CD4-positive, alpha-beta memory T cell (primary cell): ENCODE measurements at regions not wholly inside any gene's neighbourhood (a gene's known extent, or its start where the extent isn't known, plus 50 kb on each side); places are given as distances from the start of the nearest gene placed in this dataset.

ENCODE experiments used
- CTCF ChIA-PET: fragments of 350-600 bp; sonication (Branson Sonifier 250); formaldehyde crosslinking; loops from one replicate; lab custom pipeline; 2021; ENCODE audit warnings: inconsistent platforms; ENCODE audit not compliant: partially characterized antibody; lab: Charles Lee
- POLR2A ChIA-PET: fragments of 350-600 bp; sonication (Branson Sonifier 250); formaldehyde crosslinking; loops from one replicate; lab custom pipeline; 2021; ENCODE audit not compliant: partially characterized antibody; lab: Charles Lee
- DNase-seq, 5 donors: peaks; one replicate each; pipeline versions ENCODE4 v3.0.0 to v3.0.0-alpha.2; 2020 to 2022; ENCODE audit warnings: mixed read lengths in 1 of 5
- H3K27ac ChIP-seq: one replicate; pipeline ENCODE4 v1.7.0; 2013; ENCODE audit warnings: low read depth, low read length
- H3K27me3 ChIP-seq: 2 replicates; pipeline ENCODE4 v1.7.0; 2013; ENCODE audit warnings: mild to moderate bottlenecking, low read length, moderate library complexity; ENCODE audit not compliant: insufficient read depth
- H3K36me3 ChIP-seq: 2 replicates; pipeline ENCODE4 v1.7.0; 2013; ENCODE audit warnings: mild to moderate bottlenecking, low read length, moderate library complexity; ENCODE audit not compliant: insufficient read depth
- H3K4me1 ChIP-seq: 2 replicates; pipeline ENCODE4 v1.7.0; 2013; ENCODE audit warnings: mild to moderate bottlenecking, low read length, moderate library complexity; ENCODE audit not compliant: insufficient read depth
- H3K4me3 ChIP-seq, 2 donors: one replicate each; pipeline ENCODE4 v1.7.0; 2013; ENCODE audit warnings: low read length in 2 of 2, mild to moderate bottlenecking in 1 of 2
- H3K9me3 ChIP-seq, 2 donors: one replicate each; pipeline ENCODE4 v1.7.0; 2013; ENCODE audit warnings: low read length in 2 of 2, control low read depth in 1 of 2; ENCODE audit not compliant: control insufficient read depth in 1 of 2
- H3K27ac Mint-ChIP-seq, 7 donors: one replicate each; pipeline ENCODE4 v1.8.0; 2020 to 2021; ENCODE audit warnings: mixed read lengths in 7 of 7, mild to moderate bottlenecking in 6 of 7, inconsistent platforms in 3 of 7, moderate library complexity in 3 of 7
- H3K27me3 Mint-ChIP-seq, 2 donors: one replicate each; pipeline ENCODE4 v1.8.0; 2020 to 2021; ENCODE audit warnings: mixed read lengths in 2 of 2
- H3K36me3 Mint-ChIP-seq, 2 donors: one replicate each; pipeline ENCODE4 v1.8.0; 2020 to 2021; ENCODE audit warnings: mixed read lengths in 2 of 2, inconsistent platforms in 1 of 2, mild to moderate bottlenecking in 1 of 2
- H3K4me1 Mint-ChIP-seq, 4 donors: one replicate each; pipeline ENCODE4 v1.8.0; 2020 to 2021; ENCODE audit warnings: mixed read lengths in 4 of 4, mild to moderate bottlenecking in 1 of 4
- H3K4me3 Mint-ChIP-seq, 8 donors: one replicate each; pipeline ENCODE4 v1.8.0; 2020 to 2021; ENCODE audit warnings: mixed read lengths in 8 of 8, mild to moderate bottlenecking in 7 of 8, moderate library complexity in 6 of 8, inconsistent platforms in 3 of 8
- H3K9me3 Mint-ChIP-seq, 8 donors: one replicate each; pipeline ENCODE4 v1.8.0; 2020 to 2021; ENCODE audit warnings: mixed read lengths in 8 of 8, mild to moderate bottlenecking in 5 of 8, inconsistent platforms in 3 of 8, moderate library complexity in 1 of 8
- intact Hi-C: fragments of 100-400 bp; cut with micrococcal nuclease; formaldehyde crosslinking; loops from one replicate; pipeline ENCODE4 v1.15.1; 2023

GRCh38 chr9:93846349-93846748 is 108.8 kb downstream of the BARX1 start:
- intact Hi-C loops, result no loop called here
- CTCF ChIA-PET, result no interaction called here

GRCh38 chr9:93843396-93843795 is 111.8 kb downstream of the BARX1 start:
- Histone ChIP-seq H3K27me3 (peaks cover 5% of the 10 kb centered on the region), H3K4me1 (no peaks in the 10 kb centered on the region), H3K27ac (no peak overlapping the region), H3K4me3 (no peak overlapping the region), H3K9me3 (no peaks in the 10 kb centered on the region), H3K36me3 (no peaks in the 10 kb centered on the region)
- POLR2A ChIA-PET, result no interaction called here
- Mint-ChIP-seq H3K27ac (no peak overlapping the region), H3K27me3 (peaks cover 20 to 24% of the 10 kb centered on the region in 2 donors), H3K4me3 (no peak overlapping the region), H3K4me1 (no peaks in the 10 kb centered on the region), H3K36me3 (peaks cover 0 to 4% of the 10 kb centered on the region in 2 donors), H3K9me3 (peaks cover 0 to 30% (median 14%) of the 10 kb centered on the region in 8 donors)
- DNase-seq, result no peak
- intact Hi-C loops, result no loop called here
- CTCF ChIA-PET, result no interaction called here

More at GRCh38 chr9:93846349-93846748, 108.8 kb downstream of the BARX1 start:
- H3K36me3 Mint-ChIP-seq, result peaks cover 0 to 4% of the 10 kb centered on the region in 2 donors
- Histone ChIP-seq H3K27me3 (peaks cover 5% of the 10 kb centered on the region), H3K4me1 (no peaks in the 10 kb centered on the region), H3K27ac (no peak overlapping the region), H3K36me3 (no peaks in the 10 kb centered on the region), H3K9me3 (no peaks in the 10 kb centered on the region), H3K4me3 (no peak overlapping the region)
- no peak overlapping the region for H3K4me3 Mint-ChIP-seq
- no peaks in the 10 kb centered on the region for H3K4me1 Mint-ChIP-seq
- POLR2A ChIA-PET, result no interaction called here
- H3K27me3 Mint-ChIP-seq, result peaks cover 30 to 31% of the 10 kb centered on the region in 2 donors
- no peak for DNase-seq
- no peak overlapping the region for H3K27ac Mint-ChIP-seq
- peaks cover 3 to 30% (median 17%) of the 10 kb centered on the region in 8 donors for H3K9me3 Mint-ChIP-seq

DNA sequence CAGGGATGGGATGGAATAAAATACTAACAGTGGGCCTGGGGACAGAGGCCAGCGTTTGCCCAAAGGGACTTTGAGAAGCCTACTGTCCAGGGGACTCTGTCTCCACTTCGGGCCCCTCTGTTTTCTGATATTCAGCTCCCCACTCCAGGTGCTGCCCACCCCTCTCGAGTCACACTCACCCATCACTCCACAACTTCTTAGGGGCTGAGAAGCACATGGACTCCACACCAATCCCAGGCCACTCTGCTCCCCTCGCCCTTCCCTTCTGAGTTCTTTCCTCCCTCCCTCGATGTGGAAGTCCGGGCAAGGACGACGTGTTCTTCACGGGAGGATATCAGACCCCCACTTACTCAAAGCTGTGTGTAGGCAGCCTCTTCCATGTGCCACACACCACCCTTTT is 124.5 kb downstream of the BARX1 start:
- peaks cover 23 to 30% of the 10 kb centered on the region in 2 donors for H3K27me3 Mint-ChIP-seq
- peaks cover 6 to 13% (median 9%) of the 10 kb centered on the region in 4 donors for H3K4me1 Mint-ChIP-seq
- H3K4me1 ChIP-seq, result peaks cover 6% of the 10 kb centered on the region
- POLR2A ChIA-PET, result no interaction called here
- CTCF ChIA-PET, result no interaction called here
- no peaks in the 10 kb centered on the region for H3K36me3 ChIP-seq
- H3K4me3 ChIP-seq, result no peak overlapping the region
- intact Hi-C loops, result no loop called here
- H3K27ac ChIP-seq, result no peak overlapping the region
- DNase-seq, result no peak
- H3K36me3 Mint-ChIP-seq, result no peaks in the 10 kb centered on the region
- H3K27me3 ChIP-seq, result no peaks in the 10 kb centered on the region
- H3K9me3 Mint-ChIP-seq, result peaks cover 0 to 33% (median 14%) of the 10 kb centered on the region in 8 donors
- H3K9me3 ChIP-seq, result peaks cover 0 to 4% of the 10 kb centered on the region in 2 donors
- no peak overlapping the region for H3K27ac Mint-ChIP-seq
- H3K4me3 Mint-ChIP-seq, result no peak overlapping the region

DNA sequence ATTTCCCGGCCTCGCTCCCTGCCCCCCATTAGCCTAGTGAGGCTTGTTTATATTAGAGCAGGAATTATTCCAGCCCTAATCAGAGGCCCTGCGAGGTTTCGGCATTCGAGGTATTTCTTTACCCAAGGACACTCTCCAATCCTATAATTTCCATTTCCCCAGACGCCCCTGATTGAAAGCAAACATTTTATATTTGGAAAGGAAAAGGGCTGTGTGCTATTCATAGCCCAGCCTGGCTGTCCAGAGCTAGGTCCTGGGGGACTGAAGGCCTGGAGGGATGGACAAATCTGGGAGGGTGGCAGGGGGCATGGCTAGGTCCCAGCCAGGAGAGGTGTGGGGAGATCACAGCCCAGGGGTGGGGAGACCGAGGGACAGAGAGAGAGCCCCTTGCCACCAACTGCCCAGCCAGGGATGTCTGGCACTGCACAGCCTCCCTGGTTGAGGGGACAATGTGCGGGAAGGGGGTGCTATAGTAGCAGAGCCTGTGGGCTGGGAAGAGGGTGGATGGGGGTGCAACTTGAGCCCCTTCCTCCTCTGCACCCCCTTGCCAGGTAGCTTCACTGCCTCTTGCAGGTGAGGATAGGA is 125.1 kb downstream of the BARX1 start:
- Mint-ChIP-seq H3K4me1 (peaks cover 6 to 13% (median 9%) of the 10 kb centered on the region in 4 donors), H3K27me3 (peaks cover 23 to 33% of the 10 kb centered on the region in 2 donors), H3K4me3 (no peak overlapping the region), H3K9me3 (peaks cover 0 to 28% (median 11%) of the 10 kb centered on the region in 8 donors), H3K36me3 (no peaks in the 10 kb centered on the region), H3K27ac (no peak overlapping the region)
- Histone ChIP-seq H3K27me3 (no peaks in the 10 kb centered on the region), H3K4me3 (no peak overlapping the region), H3K4me1 (peaks cover 6% of the 10 kb centered on the region), H3K27ac (no peak overlapping the region), H3K9me3 (peaks cover 0 to 4% of the 10 kb centered on the region in 2 donors), H3K36me3 (no peaks in the 10 kb centered on the region)
- CTCF ChIA-PET, result no interaction called here
- DNase-seq, result no peak
- POLR2A ChIA-PET, result no interaction called here
- intact Hi-C loops, result no loop called here

- Histone ChIP-seq H3K27ac (no peak overlapping the region), H3K4me3 (no peak overlapping the region), H3K27me3 (no peaks in the 10 kb centered on the region), H3K4me1 (peaks cover 6% of the 10 kb centered on the region), H3K9me3 (peaks cover 0 to 4% of the 10 kb centered on the region in 2 donors), H3K36me3 (no peaks in the 10 kb centered on the region)
- no peaks in the 10 kb centered on the region for H3K36me3 Mint-ChIP-seq
- H3K27ac Mint-ChIP-seq, result no peak overlapping the region
- H3K9me3 Mint-ChIP-seq, result peaks cover 0 to 22% (median 9%) of the 10 kb centered on the region in 8 donors
- ChIA-PET POLR2A (no interaction called here), CTCF (no interaction called here)
- peaks cover 22 to 36% of the 10 kb centered on the region in 2 donors for H3K27me3 Mint-ChIP-seq
- no peak for DNase-seq
- intact Hi-C loops, result no loop called here
- peaks cover 6 to 13% (median 9%) of the 10 kb centered on the region in 4 donors for H3K4me1 Mint-ChIP-seq
- no peak overlapping the region for H3K4me3 Mint-ChIP-seq
Observed at GRCh38 chr9:93829271-93830011, 125.7 kb downstream of the BARX1 start.

DNA sequence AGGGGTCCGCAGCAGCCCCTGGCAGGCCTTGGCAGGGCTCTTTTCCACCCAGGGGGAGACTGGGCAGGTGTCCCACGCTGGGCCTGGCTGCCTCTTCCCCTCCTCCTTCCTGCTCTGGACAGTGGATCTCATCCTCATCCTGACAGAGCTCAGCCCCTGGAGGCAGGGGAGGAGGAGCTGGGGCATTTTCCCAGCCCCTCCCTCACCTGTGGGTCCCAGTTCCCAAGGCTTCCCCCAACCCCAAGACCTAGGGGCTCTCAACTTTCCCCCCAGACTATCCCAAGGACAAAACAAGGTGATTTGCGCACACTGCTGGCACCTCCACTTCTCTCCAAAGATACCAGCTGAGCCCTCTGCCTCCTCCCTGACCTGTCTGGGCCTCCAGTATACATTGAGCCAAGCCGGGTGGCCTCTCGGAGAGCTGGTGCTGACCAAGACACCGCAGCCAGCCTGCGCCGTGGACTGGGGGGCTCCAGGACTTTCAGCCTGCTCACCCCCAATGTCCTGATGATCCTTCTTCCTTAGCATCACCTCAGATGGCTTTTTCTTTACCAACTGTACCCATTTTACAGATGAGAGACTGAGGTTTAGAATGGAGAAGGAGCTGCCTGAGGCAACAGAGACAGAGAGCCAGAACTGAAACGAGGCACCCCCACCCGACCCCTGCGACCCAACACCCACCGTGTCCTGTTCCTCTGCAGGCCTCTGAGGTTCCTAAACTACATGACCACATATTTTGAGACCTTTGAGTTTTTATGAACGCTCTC is 126.6 kb downstream of the BARX1 start:
- Mint-ChIP-seq H3K4me1 (peaks cover 6 to 13% (median 9%) of the 10 kb centered on the region in 4 donors), H3K36me3 (no peaks in the 10 kb centered on the region), H3K27me3 (peaks cover 20 to 36% of the 10 kb centered on the region in 2 donors), H3K4me3 (peak overlapping the region in 1 of 8 donors; percentile 44), H3K27ac (no peak overlapping the region), H3K9me3 (peaks cover 0 to 15% (median 6%) of the 10 kb centered on the region in 8 donors)
- Histone ChIP-seq H3K4me3 (no peak overlapping the region), H3K27ac (no peak overlapping the region), H3K9me3 (peaks cover 0 to 4% of the 10 kb centered on the region in 2 donors), H3K4me1 (peaks cover 6% of the 10 kb centered on the region), H3K36me3 (no peaks in the 10 kb centered on the region), H3K27me3 (no peaks in the 10 kb centered on the region)
- DNase-seq, result no peak
- POLR2A ChIA-PET, result no interaction called here
- CTCF ChIA-PET, result interaction anchor here (1.0 kb wide), 1 partner anchor 34 kb away, joined by 3 read pairs; no protein-coding TSS in a partner anchor
- intact Hi-C loops, result no loop called here
